NCI-H2196 (cell line): ENCODE measurements at regions not wholly inside any gene's neighbourhood (a gene's known extent, or its start where the extent isn't known, plus 50 kb on each side); places are given as distances from the start of the nearest gene placed in this dataset.

Experiments
- DNase-seq: peaks from one replicate; lab custom pipeline; 2025; ENCODE audit not compliant: unreplicated experiment; lab: John Stamatoyannopoulos, UW

DNA sequence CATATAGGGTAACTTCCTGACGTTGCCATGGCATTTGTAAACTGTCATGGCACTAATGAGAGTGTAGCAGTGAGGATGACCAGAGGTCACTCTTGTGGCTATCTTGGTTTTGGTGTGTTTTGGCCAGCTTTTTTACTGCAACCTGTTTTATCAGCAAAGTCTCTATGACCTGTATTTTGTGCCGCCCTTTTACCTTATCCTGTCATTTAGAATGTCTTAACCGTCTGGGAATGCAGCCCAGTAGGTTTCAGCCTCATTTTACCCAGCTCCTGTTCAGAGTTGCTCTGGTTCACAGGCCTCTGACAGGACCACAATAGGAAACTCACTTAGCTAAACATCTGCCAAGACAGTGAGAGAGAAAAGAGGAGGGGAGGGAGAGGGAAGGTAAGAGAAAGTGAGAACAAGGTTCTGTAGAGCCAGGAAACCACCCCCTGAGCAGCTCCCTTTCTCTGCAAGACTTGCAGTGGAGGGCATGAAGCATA lies 64.8 kb upstream of the PLEKHG3 start:
- DNase-seq: peak; percentile 15

DNA sequence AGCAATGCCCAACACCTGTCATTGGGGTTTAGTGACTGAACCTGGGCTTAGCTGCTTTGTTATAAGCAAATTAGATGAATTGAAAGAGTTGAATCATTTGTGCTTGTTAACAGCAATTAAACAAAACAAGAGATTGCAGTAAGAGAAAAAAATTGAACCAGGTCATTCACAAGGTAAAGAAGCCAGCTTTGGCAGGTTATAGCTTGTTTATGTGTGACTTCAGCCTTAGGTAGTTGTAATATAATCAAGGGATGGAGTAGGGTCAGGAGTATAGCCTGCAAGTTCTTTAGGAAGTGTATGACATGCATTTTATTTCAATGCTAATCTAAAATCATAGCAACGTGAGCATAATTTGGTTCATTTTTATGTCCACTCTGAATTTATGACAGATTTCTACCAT lies 63.4 kb upstream of the PLEKHG3 start:
- DNase-seq: no peak

DNA sequence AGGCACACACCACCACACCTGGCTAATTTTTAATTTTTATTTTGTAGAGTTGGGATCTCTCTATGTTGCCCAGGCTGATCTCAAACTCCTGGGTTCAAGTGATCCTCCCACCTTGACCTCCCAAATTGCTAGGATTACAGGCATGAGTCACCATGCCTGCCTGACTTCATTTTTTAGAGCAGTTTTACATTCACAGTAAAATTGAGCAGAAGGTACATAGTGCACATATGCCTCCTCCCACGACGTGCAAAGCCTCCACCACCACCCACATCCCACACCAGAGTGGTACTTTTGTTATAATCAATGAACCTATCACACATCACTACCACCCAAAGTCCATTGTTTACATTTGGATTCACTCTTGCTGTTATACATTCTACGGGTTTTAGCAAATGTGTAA lies 62.5 kb upstream of the PLEKHG3 start:
- no peak for DNase-seq

DNA sequence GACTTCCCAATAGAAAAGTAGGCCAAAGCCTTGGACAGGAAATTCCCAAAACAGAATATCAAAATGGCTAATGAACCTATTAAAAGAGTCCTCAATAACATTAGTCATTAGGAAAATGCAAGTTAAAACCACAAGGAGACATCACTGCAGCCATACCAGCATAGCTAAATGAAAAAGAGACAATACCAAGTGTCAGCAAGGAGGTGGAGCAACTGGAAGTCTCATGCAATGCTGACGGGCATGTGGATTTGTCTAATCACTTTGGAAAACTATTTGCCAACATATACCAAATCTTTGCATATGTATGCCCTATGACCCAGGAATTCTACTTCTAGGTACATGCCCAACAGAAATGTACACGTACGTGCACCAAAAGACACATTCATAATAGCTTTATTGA lies 60.5 kb upstream of the PLEKHG3 start:
- DNase-seq: no peak

DNA sequence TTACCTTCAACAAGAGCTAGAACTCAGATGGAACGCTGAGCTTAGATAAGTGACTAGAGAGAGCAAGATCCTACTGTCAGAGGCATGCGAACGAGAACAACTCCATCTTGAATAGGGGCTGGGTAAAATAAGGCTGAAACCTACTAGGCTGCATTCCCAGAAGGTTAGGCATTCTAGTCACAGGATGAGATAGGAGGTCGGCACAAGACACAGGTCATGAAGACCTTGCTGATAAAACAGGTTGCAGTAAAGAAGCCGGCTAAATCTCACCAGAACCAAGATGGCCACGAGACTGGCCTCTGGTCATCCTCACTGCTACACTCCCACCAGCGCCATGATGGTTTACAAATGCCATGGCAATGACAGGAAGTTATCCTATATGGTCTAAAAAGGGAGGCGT lies 59.6 kb upstream of the PLEKHG3 start:
- DNase-seq: no peak

DNA sequence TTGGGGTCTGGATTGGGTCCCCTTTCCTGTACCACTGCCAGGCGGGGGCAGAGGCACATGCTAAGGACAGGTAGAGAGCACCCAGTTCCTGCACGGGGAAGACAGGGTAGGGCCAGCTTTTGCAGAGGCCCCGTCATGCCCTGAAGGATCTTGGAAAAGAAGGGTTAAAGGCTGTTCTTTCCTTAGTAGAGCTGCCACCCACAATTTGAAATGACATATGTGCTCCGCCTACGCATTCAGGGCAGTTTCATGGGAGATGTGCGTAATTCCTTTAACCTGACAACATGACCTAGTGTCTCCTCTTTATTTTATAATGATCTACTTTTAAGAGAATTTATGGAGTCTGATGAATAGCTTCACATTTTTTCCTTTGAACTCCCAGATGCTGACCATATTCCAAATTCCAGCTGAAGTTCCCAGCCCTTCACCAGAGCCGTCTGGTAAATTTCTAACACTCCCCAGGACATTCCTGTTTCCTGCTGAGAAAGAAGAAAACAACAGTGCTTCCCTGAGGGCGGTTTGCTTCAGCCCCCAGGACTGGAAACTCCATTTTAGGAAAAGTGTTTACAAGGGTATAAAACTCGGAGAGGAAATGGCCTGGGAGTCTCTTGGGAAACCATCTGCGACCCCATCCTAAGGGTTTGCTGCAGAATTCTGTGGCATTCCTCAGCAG lies 58.9 kb upstream of the PLEKHG3 start:
- DNase-seq: no peak

DNA sequence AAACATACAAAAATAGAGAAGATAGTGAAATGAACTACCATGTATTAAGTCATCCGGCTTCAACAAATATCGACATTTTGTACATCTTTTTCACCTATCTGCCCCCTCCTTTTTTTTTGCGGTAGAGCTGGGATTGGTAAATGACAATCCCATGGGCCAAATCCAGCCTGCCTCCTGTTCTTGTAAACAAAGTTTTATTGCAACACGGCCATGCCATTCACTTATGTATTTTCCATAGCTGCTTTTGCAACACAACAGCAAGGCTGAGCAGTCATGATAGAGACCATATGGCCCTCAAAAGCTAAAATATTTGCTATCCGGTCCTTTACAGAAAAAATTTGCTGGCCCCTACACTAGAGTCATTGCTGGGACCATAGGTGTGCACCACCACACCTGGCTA lies 58.1 kb upstream of the PLEKHG3 start:
- no peak for DNase-seq

DNA sequence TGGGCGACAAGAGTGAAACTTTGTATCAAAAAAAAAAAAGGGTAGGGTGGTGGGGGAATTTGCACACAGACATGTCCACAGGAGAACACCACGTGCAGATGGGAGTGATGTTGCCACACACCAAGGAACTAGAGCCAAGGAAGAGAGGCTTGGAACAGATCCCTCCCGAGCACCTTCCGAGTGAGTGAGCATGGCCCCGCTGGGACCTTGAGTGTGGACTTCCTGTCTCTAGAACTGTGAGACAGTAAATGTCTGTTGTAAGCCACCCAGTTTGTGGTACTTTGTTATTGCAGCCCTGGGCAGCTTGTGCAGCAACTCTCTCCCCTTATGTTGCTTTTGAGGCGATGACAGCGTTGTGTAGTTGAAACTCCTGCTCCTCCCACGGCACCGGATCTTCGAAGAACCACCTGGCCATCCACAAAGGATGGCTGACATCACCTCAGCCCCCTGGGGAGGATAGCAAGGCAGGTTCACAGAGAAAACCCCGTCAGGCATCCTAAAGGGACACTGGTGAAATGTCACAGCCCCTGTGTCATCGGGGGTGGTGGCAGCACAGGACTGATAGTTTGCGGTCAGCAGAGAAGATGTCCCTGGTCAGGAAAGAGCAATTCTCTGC lies 54.7 kb upstream of the PLEKHG3 start:
- DNase-seq: no peak

DNA sequence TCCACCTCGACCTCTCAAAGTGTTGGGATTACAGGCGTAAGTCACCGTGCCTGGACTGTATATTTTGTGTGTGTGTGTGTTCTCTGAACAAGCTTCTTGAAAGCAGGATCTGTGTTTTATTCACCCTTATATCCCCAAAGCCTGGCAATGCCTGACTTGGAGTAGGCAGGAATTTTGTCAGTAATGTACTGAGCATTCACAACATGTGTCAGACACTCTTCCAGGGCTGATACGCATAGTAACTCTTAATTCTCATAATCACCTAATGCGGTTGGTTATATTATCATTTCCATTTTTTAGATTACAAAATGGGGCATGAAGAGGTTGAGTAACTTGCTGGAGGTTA lies 50.4 kb upstream of the PLEKHG3 start:
- no peak for DNase-seq

DNA sequence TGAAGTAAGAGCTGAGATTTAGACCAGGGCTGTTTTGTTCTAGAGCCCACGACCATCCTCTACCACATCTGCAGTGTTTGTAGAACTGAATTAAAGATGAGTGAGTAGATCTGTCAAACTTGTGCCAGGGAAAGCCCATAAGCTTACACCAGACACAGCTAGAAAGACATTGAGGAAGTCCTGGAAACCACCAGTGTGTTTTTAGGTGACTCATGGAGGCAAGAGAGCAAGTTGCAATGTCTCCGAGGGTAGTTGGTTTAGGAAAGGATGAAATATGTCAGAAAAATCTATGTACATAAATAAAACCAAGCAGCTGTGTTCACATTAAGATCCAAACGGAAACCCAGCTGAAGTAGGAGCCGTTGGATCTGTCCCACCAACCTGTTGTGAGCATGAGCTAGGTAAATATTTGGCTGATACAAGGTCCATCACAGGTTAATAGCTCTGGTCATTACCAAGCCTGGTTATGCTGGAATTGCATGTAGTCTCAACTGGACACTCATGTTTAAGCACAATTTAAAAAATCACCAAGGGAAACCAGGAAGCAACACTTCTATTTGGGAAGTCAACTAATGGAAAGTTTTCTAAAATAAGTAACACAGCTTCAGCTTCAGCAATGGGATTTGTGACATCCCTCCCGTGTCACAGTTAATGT lies 49.9 kb upstream of the PLEKHG3 start:
- no peak for DNase-seq
